GM12878 (cell line): ENCODE measurements at regions not wholly inside any gene's neighbourhood (a gene's known extent, or its start where the extent isn't known, plus 50 kb on each side); places are given as distances from the start of the nearest gene placed in this dataset.

ENCODE experiments used
- ATAC-seq: fragments of 200-7000 bp; cut with Tn5 transposase; 3 replicates; pipeline ENCODE4 v1.9.1; 2020; ENCODE audit warnings: mild to moderate bottlenecking, moderate library complexity
- BruUV-seq: library from RNA; stranded (reverse); fragments of 400-500 nt; replicated peaks from 2 replicates; lab custom pipeline; 2021; lab: Mats Ljungman, UMichigan
- CTCF ChIA-PET: fragments of 300-600 bp; sonication (Branson Sonifier 250); formaldehyde crosslinking; extraction: SDS; loops from one replicate; lab custom pipeline; 2021; ENCODE audit warnings: inconsistent platforms; lab: Yijun Ruan, JAX
- POLR2A ChIA-PET: fragments of 350-600 bp; formaldehyde crosslinking; extraction: SDS; loops from one replicate; lab custom pipeline; 2021; ENCODE audit warnings: inconsistent platforms; lab: Charles Lee
- RAD21 ChIA-PET: fragments of 300-600 bp; sonication (Branson Sonifier 250); formaldehyde crosslinking; loops from one replicate; lab custom pipeline; 2023; ENCODE audit warnings: antibody characterized with exemption; ENCODE audit not compliant: unreplicated experiment; lab: Charles Lee
- SMC1A ChIA-PET: fragments of 300-600 bp; sonication (Branson Sonifier 250); formaldehyde crosslinking; loops from one replicate; lab custom pipeline; 2023; ENCODE audit not compliant: unreplicated experiment, uncharacterized antibody; lab: Charles Lee
- DNase-seq: peaks from one replicate; pipeline ENCODE4 v3.0.0-alpha.2; 2011; ENCODE audit warnings: low read depth, low spot score
- FAIRE-seq: peaks from 3 replicates; lab custom pipeline; 2011; peaks lifted over from hg19 to GRCh38; lab: Jason Lieb, UNC
- H2AFZ ChIP-seq: 2 replicates; pipeline ENCODE4 v1.6.0; 2011; ENCODE audit warnings: low read depth, low read length, control low read depth; ENCODE audit not compliant: control insufficient read depth
- H3K27ac ChIP-seq: 2 replicates; pipeline ENCODE4 v1.5.1; 2011; ENCODE audit warnings: control low read depth; ENCODE audit not compliant: control insufficient read depth, insufficient read depth
- H3K27me3 ChIP-seq, 2 experiments: replicated peaks in 1 of 2; 2 replicates each; pipeline versions ENCODE4 v1.6.0 to v1.6.1; 2011; ENCODE audit warnings: low read length in 1 of 2; ENCODE audit not compliant: control insufficient read depth in 2 of 2, insufficient read depth in 2 of 2
- H3K36me3 ChIP-seq, 2 experiments: 2 replicates each; pipeline ENCODE4 v1.5.1; 2011; ENCODE audit warnings: low read length in 1 of 2; ENCODE audit not compliant: control insufficient read depth in 2 of 2, insufficient read depth in 2 of 2
- H3K4me1 ChIP-seq: 2 replicates; pipeline ENCODE4 v1.6.1; 2011; ENCODE audit warnings: mild to moderate bottlenecking, low read length, moderate library complexity, mixed read lengths; ENCODE audit not compliant: control insufficient read depth, insufficient read depth
- H3K4me2 ChIP-seq: 2 replicates; pipeline ENCODE4 v1.6.0; 2011; ENCODE audit warnings: control low read depth; ENCODE audit not compliant: control insufficient read depth, insufficient read depth
- H3K4me3 ChIP-seq: fragments of 200-600 bp; sonication (generic); 2 replicates; pipeline ENCODE4 v1.5.1; 2016
- H3K79me2 ChIP-seq: 2 replicates; pipeline ENCODE4 v1.6.0; 2011; ENCODE audit warnings: low read length; ENCODE audit not compliant: control insufficient read depth, insufficient read depth
- H3K9ac ChIP-seq: 2 replicates; pipeline ENCODE4 v1.8.0; 2011; ENCODE audit warnings: low read length, control low read depth, mixed read lengths; ENCODE audit not compliant: control insufficient read depth, insufficient read depth
- H3K9me3 ChIP-seq: replicated peaks from 3 replicates; pipeline ENCODE4 v1.5.1; 2011; ENCODE audit warnings: mild to moderate bottlenecking, low read length; ENCODE audit not compliant: control insufficient read depth, insufficient read depth
- H4K20me1 ChIP-seq: 2 replicates; pipeline ENCODE4 v1.6.0; 2011; ENCODE audit not compliant: control insufficient read depth, insufficient read depth
- ATF7 ChIP-seq: fragments of 450-650 bp; IDR thresholded peaks from 2 replicates; pipeline ENCODE4 v1.6.1; 2016; ENCODE audit warnings: low read depth, mild to moderate bottlenecking
- CREB1 ChIP-seq: IDR thresholded peaks from 2 replicates; pipeline ENCODE4 v1.6.1; 2012; ENCODE audit warnings: low read depth, mild to moderate bottlenecking, inconsistent platforms
- CUX1 ChIP-seq: IDR thresholded peaks from 2 replicates; pipeline ENCODE4 v1.6.1; 2012; ENCODE audit warnings: improper control_type of control experiment, low read depth, low read length; ENCODE audit not compliant: insufficient replicate concordance
- IKZF1 ChIP-seq: fragments of 450-650 bp; conservative IDR thresholded peaks from 2 replicates; pipeline ENCODE4 v1.6.1; 2017; ENCODE audit warnings: antibody characterized with exemption, mild to moderate bottlenecking
- KAT2A ChIP-seq: conservative IDR thresholded peaks from 2 replicates; pipeline ENCODE4 v1.6.1; 2011; ENCODE audit warnings: low read depth, low read length; ENCODE audit not compliant: control insufficient read depth
- KLF5 ChIP-seq: fragments of 450-650 bp; IDR thresholded peaks from 2 replicates; pipeline ENCODE4 v1.6.1; 2014; ENCODE audit warnings: mild to moderate bottlenecking; ENCODE audit not compliant: partially characterized antibody
- NBN ChIP-seq: fragments of 450-650 bp; IDR thresholded peaks from 2 replicates; pipeline ENCODE4 v1.6.1; 2016
- NR2F1 ChIP-seq: fragments of 450-650 bp; conservative IDR thresholded peaks from 2 replicates; pipeline ENCODE4 v1.6.1; 2017; ENCODE audit warnings: mild to moderate bottlenecking
- PRDM15 ChIP-seq: fragments of 450-650 bp; formaldehyde crosslinking; IDR thresholded peaks from 2 replicates; pipeline ENCODE4 v1.4.0; 2020; ENCODE audit warnings: mild to moderate bottlenecking, moderate library complexity
- RCOR1 ChIP-seq: conservative IDR thresholded peaks from 2 replicates; pipeline ENCODE4 v1.6.1; 2012; ENCODE audit warnings: low read depth, low read length, improper control_type of control experiment
- TARDBP ChIP-seq: IDR thresholded peaks from 2 replicates; pipeline ENCODE4 v1.6.1; 2016; ENCODE audit warnings: borderline replicate concordance
- TCF7 ChIP-seq: IDR thresholded peaks from 2 replicates; pipeline ENCODE4 v1.6.1; 2014; ENCODE audit warnings: antibody characterized with exemption, borderline replicate concordance
- WGBS: methylation state at CpG from one replicate; pipeline ENCODE4 v1.1.6; 2016; ENCODE audit warnings: low lambda C conversion rate; ENCODE audit not compliant: insufficient replicate concordance, insufficient coverage; ENCODE audit errors: missing lambda C conversion rate; 5-methylcytosine and 5-hydroxymethylcytosine counted together
- in situ Hi-C: fragments of 300-500 bp; cut with MboI; formaldehyde crosslinking; loops from 9 replicates; pipeline ENCODE4 v1.14.3; 2018; ENCODE audit warnings: mixed read lengths
- intact Hi-C: fragments of 100-400 bp; cut with micrococcal nuclease; formaldehyde crosslinking; loops from one replicate; pipeline ENCODE4 v1.14.2; 2022; ENCODE audit not compliant: unreplicated experiment

GRCh38 chr5:62059960-62060359 lies 246.0 kb upstream of the KIF2A start:
- ATAC-seq: no peak

GRCh38 chr5:62065050-62065449 lies 241.0 kb upstream of the KIF2A start:
- ChIA-PET POLR2A (no interaction called here), RAD21 (no interaction called here), SMC1A (interaction anchor here (1.2 kb wide), 1 partner anchor 17 kb away, joined by 3 read pairs; no protein-coding TSS in a partner anchor), CTCF (no interaction called here)
- BruUV-seq: no TSS peak
- H3K4me2 ChIP-seq: no peak overlapping the region
- H3K4me3 ChIP-seq: no peak overlapping the region
- 2% methylated on average over 4 of the region's 4 CpGs for WGBS
- H3K9ac ChIP-seq: no peak overlapping the region
- H3K36me3 ChIP-seq: no peaks in the 10 kb centered on the region
- H4K20me1 ChIP-seq: no peaks in the 10 kb centered on the region
- no peaks in the 10 kb centered on the region for H3K79me2 ChIP-seq
- intact Hi-C loops (no loop called here), in situ Hi-C loops (no loop called here)
- ATAC-seq (no peak), FAIRE-seq (no peak), DNase-seq (no peak)
- no peak overlapping the region for H3K27ac ChIP-seq
- no peaks in the 10 kb centered on the region for H3K4me1 ChIP-seq
- no peaks in the 10 kb centered on the region for H3K27me3 ChIP-seq
- no peaks in the 10 kb centered on the region for H3K9me3 ChIP-seq
- no peak overlapping the region for H2AFZ ChIP-seq
- TF ChIP-seq PRDM15 (CRISPR knock-in tag) (no peak), RCOR1 (no peak), KAT2A (no peak), CUX1 (no peak), NBN (no peak), IKZF1 (no peak), TARDBP (no peak), TCF7 (no peak)

More at GRCh38 chr5:62059960-62060359, 246.0 kb upstream of the KIF2A start:
- in situ Hi-C loops: no loop called here
- ChIA-PET CTCF (no interaction called here), POLR2A (no interaction called here), RAD21 (no interaction called here), SMC1A (no interaction called here)
- no peak for TF ChIP-seq ATF7
- no peak for TF ChIP-seq KLF5
- no peak for TF ChIP-seq NR2F1
- TF ChIP-seq CREB1: no peak
- H3K4me2 ChIP-seq: no peak overlapping the region
- intact Hi-C loops: no loop called here
- H2AFZ ChIP-seq: no peak overlapping the region
- no peaks in the 10 kb centered on the region for H4K20me1 ChIP-seq
- no peaks in the 10 kb centered on the region for H3K4me1 ChIP-seq
- FAIRE-seq (no peak), DNase-seq (no peak)
- BruUV-seq: no TSS peak
- no peaks in the 10 kb centered on the region for H3K9me3 ChIP-seq
- WGBS: 0% methylated on average over 2 of the region's 2 CpGs
- H3K27me3 ChIP-seq: no peaks in the 10 kb centered on the region
- H3K36me3 ChIP-seq: no peaks in the 10 kb centered on the region
- H3K27ac ChIP-seq: no peak overlapping the region
- H3K79me2 ChIP-seq: no peaks in the 10 kb centered on the region
- H3K9ac ChIP-seq: no peak overlapping the region
- no peak overlapping the region for H3K4me3 ChIP-seq
